Posterior vena cava (tissue), 2 donors: ENCODE measurements at regions not wholly inside any gene's neighbourhood (a gene's known extent, or its start where the extent isn't known, plus 50 kb on each side); places are given as distances from the start of the nearest gene placed in this dataset.
"Not testable (repeated sequence)": the region's sequence is repeated elsewhere in the genome, so short reads cannot be mapped to it uniquely, and the experiment has no call there.

Experiments
- DNase-seq: peaks from one replicate; pipeline ENCODE4 v3.0.0-alpha.2; 2020; ENCODE audit warnings: low spot score
- intact Hi-C, 2 donors: fragments of 100-400 bp; cut with DNase I; formaldehyde crosslinking; loops; one replicate each; pipeline versions ENCODE4 v1.14.1 to v1.14.2; 2022 to 2023
- donor health status: DM: yes; HTN: yes; CAD: no.
- donor health status: DM: yes; HTN: yes; CAD: no.

GRCh38 chr21:27891495-27891894 lies 924.6 kb upstream of the ADAMTS5 start:
- intact Hi-C loops, DNase-seq: not testable (repeated sequence)

GRCh38 chr21:27887808-27888455 lies 921.0 kb upstream of the ADAMTS5 start:
- intact Hi-C loops, DNase-seq: not testable (repeated sequence)

GRCh38 chr21:27885296-27885711 lies 918.4 kb upstream of the ADAMTS5 start:
- DNase-seq, result no peak
- intact Hi-C loops, result no loop called here

GRCh38 chr21:27881331-27881730 lies 914.4 kb upstream of the ADAMTS5 start:
- intact Hi-C loops, DNase-seq: not testable (repeated sequence)

DNA sequence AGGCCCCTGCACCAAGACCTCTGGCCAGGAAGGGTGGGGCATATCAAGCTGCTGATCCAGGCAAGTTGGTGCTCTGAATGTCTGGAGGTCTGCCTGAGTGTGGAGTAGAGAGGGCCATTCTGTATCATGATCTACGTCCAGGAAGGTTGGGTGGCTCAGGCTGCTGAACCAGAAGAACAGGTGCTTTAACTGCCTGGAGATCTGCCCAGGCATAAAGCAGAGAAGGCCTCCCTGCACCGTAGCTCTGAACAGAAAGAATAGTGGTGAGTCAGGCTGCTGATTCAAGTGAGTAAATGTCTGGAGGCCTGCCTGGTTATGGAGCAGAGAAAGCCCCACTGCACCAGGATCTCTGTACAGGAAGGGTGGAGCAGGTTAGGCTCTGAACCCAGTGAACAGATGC lies 905.5 kb upstream of the ADAMTS5 start:
- intact Hi-C loops, DNase-seq: not testable (repeated sequence)

GRCh38 chr21:27870755-27871154 lies 903.9 kb upstream of the ADAMTS5 start:
- DNase-seq, intact Hi-C loops: not testable (repeated sequence)

- DNase-seq, intact Hi-C loops: not testable (repeated sequence)
Observed at GRCh38 chr21:27860314-27860955, 893.5 kb upstream of the ADAMTS5 start.

DNA sequence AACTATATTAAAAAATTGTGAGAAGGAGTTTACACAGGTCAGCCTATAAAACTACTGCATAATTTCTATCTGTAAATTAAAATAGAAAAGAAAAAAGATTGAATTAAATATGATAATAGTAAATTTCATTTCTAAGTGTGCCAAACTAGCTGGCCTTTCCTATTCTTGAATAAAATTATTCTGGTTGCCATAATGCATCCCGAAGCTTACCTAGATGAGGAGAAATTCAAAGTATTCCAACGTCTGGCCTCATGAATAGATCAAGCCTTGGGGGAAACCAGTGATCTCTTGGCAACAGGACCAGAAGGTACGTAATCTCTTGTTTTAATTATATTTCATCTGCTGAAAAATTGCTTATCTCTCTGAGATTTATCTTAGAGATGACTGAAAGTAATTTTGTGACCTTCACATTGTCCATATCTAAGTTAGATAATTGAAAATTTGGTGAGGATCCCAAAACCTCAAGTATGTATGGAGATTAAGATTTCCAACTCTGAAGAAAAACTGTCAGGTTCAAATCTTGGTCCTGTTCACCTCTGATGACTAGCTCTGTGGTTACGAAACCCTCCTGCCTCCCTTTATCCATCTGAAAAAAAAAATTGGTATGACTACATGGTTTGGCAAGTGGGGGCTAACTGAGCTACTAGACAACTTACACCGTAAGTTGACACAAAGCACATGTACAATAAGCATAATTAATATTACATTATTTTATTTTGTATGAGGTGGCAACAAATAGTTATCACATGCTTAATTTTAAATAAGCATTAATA lies 891.4 kb upstream of the ADAMTS5 start:
- DNase-seq, intact Hi-C loops: not testable (repeated sequence)

- DNase-seq, intact Hi-C loops: not testable (repeated sequence)
Observed at GRCh38 chr21:27856988-27857387, 890.1 kb upstream of the ADAMTS5 start.

- intact Hi-C loops, result no loop called here
Observed at GRCh38 chr21:27841084-27841672, 874.3 kb upstream of the ADAMTS5 start.

DNA sequence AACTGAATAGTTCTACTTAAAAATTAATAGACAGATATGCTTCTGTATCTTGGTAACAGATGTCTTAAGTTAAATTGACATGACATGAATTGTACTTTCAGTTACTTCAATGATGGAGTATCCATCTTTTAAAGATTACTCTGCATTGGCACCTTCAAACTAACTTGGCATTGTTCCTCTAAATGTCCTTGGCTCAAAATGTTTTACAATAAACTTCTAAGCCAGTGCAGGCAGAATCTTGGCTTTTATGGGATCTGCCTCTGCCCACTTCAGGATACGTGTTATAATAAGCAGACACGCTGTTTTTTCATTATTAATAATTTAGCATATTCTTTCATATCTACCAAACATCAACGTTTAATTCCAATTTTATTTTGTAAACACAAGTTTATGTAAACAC lies 873.4 kb upstream of the ADAMTS5 start:
- DNase-seq, result no peak
- intact Hi-C loops, result no loop called here

More at GRCh38 chr21:27841084-27841672, 874.3 kb upstream of the ADAMTS5 start:
- DNase-seq, result no peak

DNA sequence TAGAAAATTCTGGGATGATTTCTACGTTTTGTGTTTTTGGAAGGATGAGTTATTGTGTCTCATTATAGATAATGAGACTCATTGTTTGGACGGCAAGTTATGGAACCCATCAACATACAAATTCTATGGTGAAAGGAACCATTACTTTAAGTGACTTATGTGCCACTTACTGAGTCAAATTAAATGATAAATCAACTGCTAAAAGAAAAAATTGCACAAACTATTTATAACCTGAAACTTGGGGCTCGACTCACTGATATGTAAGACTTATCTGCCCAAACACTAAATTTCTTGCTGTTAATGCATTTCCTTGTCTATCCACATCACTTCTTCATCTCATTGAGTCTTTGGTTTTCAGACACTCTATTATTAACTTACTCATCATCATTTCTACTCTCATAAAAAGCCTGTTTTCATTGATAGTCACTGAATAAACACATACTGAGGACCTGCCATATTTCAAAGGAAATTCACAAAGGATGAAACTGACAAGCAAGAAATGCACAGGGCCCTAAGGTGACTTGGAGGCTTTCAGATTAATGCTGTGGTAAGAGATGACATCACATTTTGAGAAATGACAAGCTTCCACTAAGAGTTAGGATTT lies 872.7 kb upstream of the ADAMTS5 start:
- no peak for DNase-seq
- intact Hi-C loops, result no loop called here

- no peak for DNase-seq
- intact Hi-C loops, result no loop called here
Observed at GRCh38 chr21:27838573-27838972, 871.7 kb upstream of the ADAMTS5 start.

GRCh38 chr21:27837936-27838335 lies 871.0 kb upstream of the ADAMTS5 start:
- intact Hi-C loops, result no loop called here
- DNase-seq, result no peak

GRCh38 chr21:27833298-27833697 lies 866.4 kb upstream of the ADAMTS5 start:
- DNase-seq, result no peak
- intact Hi-C loops, result no loop called here

DNA sequence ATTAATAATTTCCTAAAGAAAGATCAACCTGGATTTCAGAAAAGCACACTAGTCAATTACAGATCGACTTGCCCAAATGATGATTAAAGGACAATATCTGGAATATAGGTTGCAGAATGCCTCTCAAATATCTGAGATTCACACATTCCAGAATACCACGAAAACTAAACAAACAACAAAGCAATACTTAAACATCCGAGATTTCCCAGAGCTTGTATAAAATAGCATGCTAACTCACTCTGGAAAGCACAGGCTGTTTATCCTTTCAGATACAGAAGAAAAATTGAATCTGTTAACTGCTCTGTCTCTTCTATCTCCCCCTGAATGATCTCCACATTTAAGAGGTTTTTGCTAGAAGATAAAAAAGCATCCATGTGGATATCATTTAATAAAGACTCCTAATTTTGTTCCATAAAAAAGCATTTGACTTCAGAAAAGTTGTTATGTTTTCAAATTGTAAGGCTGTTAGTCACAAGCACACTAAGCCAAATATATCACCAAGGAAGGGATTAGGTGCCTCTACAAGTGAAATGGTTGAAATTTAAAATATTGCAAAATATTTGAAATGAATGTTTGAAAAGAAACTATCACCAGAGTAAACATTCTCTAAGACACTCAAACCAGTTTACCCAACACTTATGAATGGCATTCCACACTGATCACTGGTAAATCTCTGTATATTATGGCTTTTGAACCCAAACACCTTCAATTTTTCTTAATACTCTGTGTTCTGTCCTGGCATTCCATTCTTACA lies 865.1 kb upstream of the ADAMTS5 start:
- no peak for DNase-seq
- intact Hi-C loops, result no loop called here

DNA sequence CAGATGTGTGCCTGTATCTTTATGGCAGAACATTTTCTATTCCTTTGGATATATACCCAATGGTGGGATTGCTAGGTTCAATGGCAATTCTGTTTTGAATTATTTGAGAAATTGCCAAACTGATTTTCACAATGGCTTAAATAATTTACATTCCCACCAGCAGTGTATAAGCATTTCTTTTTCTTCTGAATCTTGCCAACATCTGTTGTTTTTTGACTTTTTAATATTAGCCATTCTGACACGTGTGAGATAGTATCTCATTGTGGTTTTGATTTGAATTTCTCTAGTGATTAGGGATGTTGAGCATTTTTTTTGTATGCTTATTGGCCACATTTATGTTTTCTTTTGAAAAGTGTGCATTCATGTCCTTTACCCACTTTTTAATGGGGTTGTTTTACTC lies 864.3 kb upstream of the ADAMTS5 start:
- intact Hi-C loops, result no loop called here

DNA sequence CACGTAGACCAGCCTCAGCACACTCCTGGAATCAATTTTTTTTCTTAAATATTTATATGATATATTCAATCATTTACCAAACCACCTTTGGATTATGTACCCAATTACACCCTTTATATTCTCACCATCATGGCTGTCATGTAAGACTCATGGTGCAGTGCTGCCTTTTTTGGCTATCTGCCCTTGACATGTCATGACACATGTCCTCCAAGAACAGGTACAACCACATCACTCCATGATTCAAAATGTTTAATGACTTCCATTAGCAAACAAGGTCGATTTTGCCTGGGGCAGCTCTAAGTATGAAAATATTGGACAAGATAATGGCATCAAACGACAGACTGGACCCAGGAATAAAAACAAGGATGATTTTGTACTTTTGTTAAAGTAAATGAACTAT lies 861.1 kb upstream of the ADAMTS5 start:
- intact Hi-C loops, result no loop called here
- no peak for DNase-seq

More for the DNA sequence above, 864.3 kb upstream of the ADAMTS5 start:
- no peak for DNase-seq

GRCh38 chr21:27825035-27825434 lies 858.1 kb upstream of the ADAMTS5 start:
- intact Hi-C loops, result no loop called here

More at GRCh38 chr21:27825035-27825434, 858.1 kb upstream of the ADAMTS5 start:
- no peak for DNase-seq
